ENCODE measurements at regions not wholly inside any gene's neighbourhood (a gene's known extent, or its start where the extent isn't known, plus 50 kb on each side); places are given as distances from the start of the nearest gene placed in this dataset.

- H3K36me3 ChIP-seq (replicated peaks in 1 of 2; ENCODE audit: control insufficient read depth in 1 of 2, insufficient read depth in 2 of 2, low read length in 2 of 2), result no peaks in the 10 kb centered on the region
- no peaks in the 10 kb centered on the region for H4K20me1 ChIP-seq (ENCODE audit: insufficient read depth, low read length)
- no peaks in the 10 kb centered on the region for H3K4me1 ChIP-seq (ENCODE audit: insufficient read depth, low read length)
- ATAC-seq (no peak), FAIRE-seq (no peak), DNase-seq (ENCODE audit: low spot score) (no peak)
- no peak overlapping the region for H3K4me3 ChIP-seq (replicated peaks in 1 of 3; ENCODE audit: insufficient read depth in 1 of 3, low read depth in 2 of 3, low read length in 3 of 3)
- no peak overlapping the region for H3K9ac ChIP-seq (ENCODE audit: insufficient read depth, low read depth, low read length)
- peaks cover 23% of the 10 kb centered on the region for H3K9me3 ChIP-seq (ENCODE audit: low read length)
- no peak for TF ChIP-seq ZNF704 (CRISPR knock-in tag; IDR thresholded peaks at IDR 0.05; ENCODE audit: borderline replicate concordance)
- no peaks in the 10 kb centered on the region; a peak in 1 of 5 replicates for H3K27me3 ChIP-seq (ENCODE audit: control insufficient read depth in 1 of 2, insufficient read depth in 2 of 2, low read length in 2 of 2)
- in situ Hi-C loops (cut with HindIII; ENCODE audit: extremely low pct_ligation_motif_present, low pct_unique_long_range_greater_than_20kb) (no loop called here), intact Hi-C loops (cut with micrococcal nuclease; ENCODE audit: unreplicated experiment) (no loop called here)
- BruUV-seq (replicated peaks), result no TSS peak
- H3K79me2 ChIP-seq (ENCODE audit: insufficient read depth, low read length), result no peaks in the 10 kb centered on the region
- POLR2A ChIA-PET, result no interaction called here
- no peak overlapping the region for H3K27ac ChIP-seq (ENCODE audit: extremely low read length, insufficient read depth, low read length)
- no peak overlapping the region for H2AFZ ChIP-seq (ENCODE audit: low read length)
- CTCF ChIA-PET (ENCODE audit: low intra/inter-chr PET ratio, low total read pairs), result no interaction called here
- H3K4me2 ChIP-seq (ENCODE audit: low read depth, low read length), result no peak overlapping the region
- 0% methylated on average over 1 of the region's 1 CpG for WGBS (ENCODE audit: low lambda C conversion rate)
Measured at GRCh38 chr13:78067290-78067689, 148.7 kb upstream of the EDNRB start.

DNA sequence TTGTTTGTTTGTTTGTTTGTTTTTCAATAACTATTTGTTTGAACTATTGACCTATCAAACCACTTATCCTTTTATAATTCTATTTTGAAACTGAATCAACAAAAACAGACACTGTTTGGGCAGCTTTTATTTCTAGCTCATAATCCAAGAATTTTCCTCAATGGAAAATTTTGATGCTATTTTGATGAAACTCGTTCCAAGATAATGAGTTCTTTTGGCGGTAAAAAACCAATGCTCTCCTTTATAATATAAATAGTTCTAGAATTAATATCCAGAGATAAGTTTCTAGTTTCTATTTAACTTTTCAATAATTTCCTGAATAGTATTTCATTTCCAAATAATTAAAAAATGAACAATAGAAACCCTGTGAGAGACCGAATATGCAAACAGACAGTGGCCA, 146.5 kb upstream of the EDNRB start:
- Histone ChIP-seq H3K4me2 (ENCODE audit: low read depth, low read length) (no peak overlapping the region), H2AFZ (ENCODE audit: low read length) (no peak overlapping the region), H3K4me1 (ENCODE audit: insufficient read depth, low read length) (no peaks in the 10 kb centered on the region), H3K4me3 (replicated peaks in 1 of 3; ENCODE audit: insufficient read depth in 1 of 3, low read depth in 2 of 3, low read length in 3 of 3) (no peak overlapping the region), H3K9me3 (ENCODE audit: low read length) (peaks cover 43% of the 10 kb centered on the region), H3K27me3 (ENCODE audit: control insufficient read depth in 1 of 2, insufficient read depth in 2 of 2, low read length in 2 of 2) (no peaks in the 10 kb centered on the region; a peak in 1 of 5 replicates), H4K20me1 (ENCODE audit: insufficient read depth, low read length) (no peaks in the 10 kb centered on the region), H3K27ac (ENCODE audit: extremely low read length, insufficient read depth, low read length) (no peak overlapping the region), H3K79me2 (ENCODE audit: insufficient read depth, low read length) (no peaks in the 10 kb centered on the region), H3K36me3 (replicated peaks in 1 of 2; ENCODE audit: control insufficient read depth in 1 of 2, insufficient read depth in 2 of 2, low read length in 2 of 2) (no peaks in the 10 kb centered on the region), H3K9ac (ENCODE audit: insufficient read depth, low read depth, low read length) (no peak overlapping the region)
- DNase-seq (ENCODE audit: low spot score) (no peak), FAIRE-seq (no peak), ATAC-seq (no peak)
- intact Hi-C loops (cut with micrococcal nuclease; ENCODE audit: unreplicated experiment), result no loop called here
- no TSS peak for BruUV-seq (replicated peaks)
- ChIA-PET CTCF (ENCODE audit: low intra/inter-chr PET ratio, low total read pairs) (no interaction called here), POLR2A (no interaction called here)
- 15% methylated on average over 3 of the region's 3 CpGs for WGBS (ENCODE audit: low lambda C conversion rate)
- in situ Hi-C loops (cut with HindIII; ENCODE audit: extremely low pct_ligation_motif_present, low pct_unique_long_range_greater_than_20kb), result no loop called here
- no peak for TF ChIP-seq FOXC1 (CRISPR knock-in tag; IDR thresholded peaks at IDR 0.05; ENCODE audit: borderline replicate concordance)
- TF ChIP-seq MLLT10 (CRISPR knock-in tag; IDR thresholded peaks at IDR 0.05), result no peak
- TF ChIP-seq ZNF33A (CRISPR knock-in tag; IDR thresholded peaks at IDR 0.05; ENCODE audit: borderline replicate concordance), result no peak
- TF ChIP-seq ZNF431 (CRISPR knock-in tag; IDR thresholded peaks at IDR 0.05; ENCODE audit: borderline replicate concordance, low read depth), result no peak
- no peak for TF ChIP-seq ZNF713 (CRISPR knock-in tag; IDR thresholded peaks at IDR 0.05)
- TF ChIP-seq ZNF558 (CRISPR knock-in tag; IDR thresholded peaks at IDR 0.05; ENCODE audit: borderline replicate concordance), result no peak
- TF ChIP-seq, protein P1, sequence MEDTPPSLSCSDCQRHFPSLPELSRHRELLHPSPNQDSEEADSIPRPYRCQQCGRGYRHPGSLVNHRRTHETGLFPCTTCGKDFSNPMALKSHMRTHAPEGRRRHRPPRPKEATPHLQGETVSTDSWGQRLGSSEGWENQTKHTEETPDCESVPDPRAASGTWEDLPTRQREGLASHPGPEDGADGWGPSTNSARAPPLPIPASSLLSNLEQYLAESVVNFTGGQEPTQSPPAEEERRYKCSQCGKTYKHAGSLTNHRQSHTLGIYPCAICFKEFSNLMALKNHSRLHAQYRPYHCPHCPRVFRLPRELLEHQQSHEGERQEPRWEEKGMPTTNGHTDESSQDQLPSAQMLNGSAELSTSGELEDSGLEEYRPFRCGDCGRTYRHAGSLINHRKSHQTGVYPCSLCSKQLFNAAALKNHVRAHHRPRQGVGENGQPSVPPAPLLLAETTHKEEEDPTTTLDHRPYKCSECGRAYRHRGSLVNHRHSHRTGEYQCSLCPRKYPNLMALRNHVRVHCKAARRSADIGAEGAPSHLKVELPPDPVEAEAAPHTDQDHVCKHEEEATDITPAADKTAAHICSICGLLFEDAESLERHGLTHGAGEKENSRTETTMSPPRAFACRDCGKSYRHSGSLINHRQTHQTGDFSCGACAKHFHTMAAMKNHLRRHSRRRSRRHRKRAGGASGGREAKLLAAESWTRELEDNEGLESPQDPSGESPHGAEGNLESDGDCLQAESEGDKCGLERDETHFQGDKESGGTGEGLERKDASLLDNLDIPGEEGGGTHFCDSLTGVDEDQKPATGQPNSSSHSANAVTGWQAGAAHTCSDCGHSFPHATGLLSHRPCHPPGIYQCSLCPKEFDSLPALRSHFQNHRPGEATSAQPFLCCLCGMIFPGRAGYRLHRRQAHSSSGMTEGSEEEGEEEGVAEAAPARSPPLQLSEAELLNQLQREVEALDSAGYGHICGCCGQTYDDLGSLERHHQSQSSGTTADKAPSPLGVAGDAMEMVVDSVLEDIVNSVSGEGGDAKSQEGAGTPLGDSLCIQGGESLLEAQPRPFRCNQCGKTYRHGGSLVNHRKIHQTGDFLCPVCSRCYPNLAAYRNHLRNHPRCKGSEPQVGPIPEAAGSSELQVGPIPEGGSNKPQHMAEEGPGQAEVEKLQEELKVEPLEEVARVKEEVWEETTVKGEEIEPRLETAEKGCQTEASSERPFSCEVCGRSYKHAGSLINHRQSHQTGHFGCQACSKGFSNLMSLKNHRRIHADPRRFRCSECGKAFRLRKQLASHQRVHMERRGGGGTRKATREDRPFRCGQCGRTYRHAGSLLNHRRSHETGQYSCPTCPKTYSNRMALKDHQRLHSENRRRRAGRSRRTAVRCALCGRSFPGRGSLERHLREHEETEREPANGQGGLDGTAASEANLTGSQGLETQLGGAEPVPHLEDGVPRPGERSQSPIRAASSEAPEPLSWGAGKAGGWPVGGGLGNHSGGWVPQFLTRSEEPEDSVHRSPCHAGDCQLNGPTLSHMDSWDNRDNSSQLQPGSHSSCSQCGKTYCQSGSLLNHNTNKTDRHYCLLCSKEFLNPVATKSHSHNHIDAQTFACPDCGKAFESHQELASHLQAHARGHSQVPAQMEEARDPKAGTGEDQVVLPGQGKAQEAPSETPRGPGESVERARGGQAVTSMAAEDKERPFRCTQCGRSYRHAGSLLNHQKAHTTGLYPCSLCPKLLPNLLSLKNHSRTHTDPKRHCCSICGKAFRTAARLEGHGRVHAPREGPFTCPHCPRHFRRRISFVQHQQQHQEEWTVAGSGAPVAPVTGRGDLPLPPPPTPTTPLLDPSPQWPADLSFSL (CRISPR knock-in tag; IDR thresholded peaks at IDR 0.05), result no peak
- TF ChIP-seq KDM3A (CRISPR knock-in tag; IDR thresholded peaks at IDR 0.05; ENCODE audit: low read depth), result no peak

Data from HepG2 (cell line).